H9 (cell line): ENCODE measurements at regions not wholly inside any gene's neighbourhood (a gene's known extent, or its start where the extent isn't known, plus 50 kb on each side); places are given as distances from the start of the nearest gene placed in this dataset.

ENCODE experiments used
- DNase-seq: peaks from one replicate; pipeline ENCODE4 v3.0.0-alpha.2; 2017
- H2AFZ ChIP-seq: one replicate; pipeline ENCODE4 v1.6.1; 2013; ENCODE audit warnings: mild to moderate bottlenecking, low read length, control low read depth, moderate library complexity
- H2AK5ac ChIP-seq: 2 replicates; pipeline ENCODE4 v1.6.1; 2013; ENCODE audit warnings: low read length, control low read depth, mixed read lengths; ENCODE audit not compliant: insufficient read length
- H2BK120ac ChIP-seq: one replicate; pipeline ENCODE4 v1.6.1; 2013; ENCODE audit warnings: low read depth, mild to moderate bottlenecking, low read length, control low read depth, inconsistent platforms; ENCODE audit not compliant: poor library complexity, severe bottlenecking
- H2BK12ac ChIP-seq: 2 replicates; pipeline ENCODE4 v1.6.1; 2013; ENCODE audit warnings: low read length, control low read depth, mixed read lengths, low read depth; ENCODE audit not compliant: insufficient read length
- H2BK15ac ChIP-seq: 2 replicates; pipeline ENCODE4 v1.6.1; 2013; ENCODE audit warnings: low read depth, low read length, control low read depth
- H2BK20ac ChIP-seq: one replicate; pipeline ENCODE4 v1.6.1; 2013; ENCODE audit warnings: low read depth, mild to moderate bottlenecking, low read length, control low read depth, inconsistent platforms; ENCODE audit not compliant: poor library complexity, severe bottlenecking
- H2BK5ac ChIP-seq: 2 replicates; pipeline ENCODE4 v1.6.1; 2013; ENCODE audit warnings: low read length, control low read depth, mixed read lengths; ENCODE audit not compliant: insufficient read length
- H3K14ac ChIP-seq: 2 replicates; pipeline ENCODE4 v1.6.1; 2013; ENCODE audit warnings: low read length, control low read depth; ENCODE audit not compliant: insufficient read depth
- H3K18ac ChIP-seq: 2 replicates; pipeline ENCODE4 v1.6.1; 2013; ENCODE audit warnings: low read depth, mild to moderate bottlenecking, mixed read lengths, low read length, control low read depth; ENCODE audit not compliant: insufficient read length
- H3K23ac ChIP-seq: 2 replicates; pipeline ENCODE4 v1.6.1; 2013; ENCODE audit warnings: low read length, control low read depth, mixed read lengths, low read depth; ENCODE audit not compliant: insufficient read length
- H3K23me2 ChIP-seq: 2 replicates; pipeline ENCODE4 v1.6.1; 2013; ENCODE audit warnings: low read depth, mild to moderate bottlenecking, mixed read lengths, low read length, control low read depth; ENCODE audit not compliant: insufficient read length, poor library complexity, severe bottlenecking
- H3K27ac ChIP-seq: 2 replicates; pipeline ENCODE4 v1.5.1; 2013; ENCODE audit warnings: low read length, control low read depth, mixed read lengths, low read depth; ENCODE audit not compliant: insufficient read length
- H3K27me3 ChIP-seq: 2 replicates; pipeline ENCODE4 v1.6.1; 2013; ENCODE audit warnings: low read length, control low read depth, inconsistent platforms; ENCODE audit not compliant: insufficient read depth
- H3K4ac ChIP-seq: 2 replicates; pipeline ENCODE4 v1.6.1; 2013; ENCODE audit warnings: low read depth, mild to moderate bottlenecking, control low read depth, inconsistent platforms, low read length, moderate library complexity
- H3K4me1 ChIP-seq: 2 replicates; pipeline ENCODE4 v1.6.1; 2013; ENCODE audit warnings: low read length, control low read depth, inconsistent platforms; ENCODE audit not compliant: insufficient read depth
- H3K4me2 ChIP-seq: 2 replicates; pipeline ENCODE4 v1.6.1; 2013; ENCODE audit warnings: low read length, control low read depth, mixed read lengths; ENCODE audit not compliant: insufficient read length, insufficient read depth
- H3K56ac ChIP-seq: 2 replicates; pipeline ENCODE4 v1.6.1; 2013; ENCODE audit warnings: low read depth, mild to moderate bottlenecking, mixed read lengths, low read length, control low read depth; ENCODE audit not compliant: insufficient read length
- H3K79me1 ChIP-seq: 2 replicates; pipeline ENCODE4 v1.6.1; 2013; ENCODE audit warnings: low read depth, mild to moderate bottlenecking, moderate library complexity, low read length, control low read depth, inconsistent platforms; ENCODE audit not compliant: insufficient read depth, poor library complexity, severe bottlenecking
- H3K79me2 ChIP-seq: 2 replicates; pipeline ENCODE4 v1.6.1; 2013; ENCODE audit warnings: low read length, control low read depth, inconsistent platforms; ENCODE audit not compliant: insufficient read depth
- H3K9ac ChIP-seq: 2 replicates; pipeline ENCODE4 v1.6.1; 2013; ENCODE audit warnings: low read length, control low read depth, mixed read lengths; ENCODE audit not compliant: insufficient read length; ENCODE audit errors: extremely low read depth
- H3K9me3 ChIP-seq: one replicate; pipeline ENCODE4 v1.6.1; 2013; ENCODE audit warnings: low read depth, low read length, inconsistent platforms; ENCODE audit not compliant: control insufficient read depth
- H3T11ph ChIP-seq: one replicate; pipeline ENCODE4 v1.6.1; 2013; ENCODE audit warnings: mild to moderate bottlenecking, low read length, control low read depth, inconsistent platforms
- H4K20me1 ChIP-seq: one replicate; pipeline ENCODE4 v1.6.1; 2013; ENCODE audit not compliant: control insufficient read depth, insufficient read length, insufficient read depth
- H4K5ac ChIP-seq: 2 replicates; pipeline ENCODE4 v1.6.1; 2013; ENCODE audit warnings: low read depth, mild to moderate bottlenecking, mixed read lengths, low read length, control low read depth; ENCODE audit not compliant: insufficient read length
- H4K8ac ChIP-seq: replicated peaks from 2 replicates; pipeline ENCODE4 v1.6.1; 2013; ENCODE audit warnings: low read length, control low read depth, mixed read lengths, low read depth; ENCODE audit not compliant: insufficient read length
- H4K91ac ChIP-seq: 2 replicates; pipeline ENCODE4 v1.6.1; 2013; ENCODE audit warnings: low read depth, mild to moderate bottlenecking, moderate library complexity, mixed read lengths, low read length, control low read depth; ENCODE audit not compliant: insufficient read length
- H3K27ac Mint-ChIP-seq, 3 experiments: 2 replicates in 2 of 3; 3 replicates in 1 of 3; pipeline ENCODE4 v1.8.0; 2020 to 2021; ENCODE audit warnings: mixed read lengths in 3 of 3, mild to moderate bottlenecking in 1 of 3, moderate library complexity in 1 of 3
- H3K27me3 Mint-ChIP-seq: 2 replicates; pipeline ENCODE4 v1.8.0; 2021; ENCODE audit warnings: low read depth, mild to moderate bottlenecking, moderate library complexity, mixed read lengths
- H3K36me3 Mint-ChIP-seq, 3 experiments: 2 replicates in 2 of 3; 3 replicates in 1 of 3; pipeline ENCODE4 v1.8.0; 2020 to 2021; ENCODE audit warnings: low read depth in 3 of 3, mixed read lengths in 3 of 3; ENCODE audit not compliant: insufficient read depth in 1 of 3
- H3K4me1 Mint-ChIP-seq, 2 experiments: 2 replicates each; pipeline ENCODE4 v1.8.0; 2020; ENCODE audit warnings: mixed read lengths in 2 of 2
- H3K4me3 Mint-ChIP-seq, 2 experiments: 2 replicates in 1 of 2; 3 replicates in 1 of 2; pipeline ENCODE4 v1.8.0; 2020 to 2021; ENCODE audit warnings: mild to moderate bottlenecking in 2 of 2, mixed read lengths in 2 of 2, moderate library complexity in 1 of 2
- H3K9me3 Mint-ChIP-seq, 2 experiments: 2 replicates in 1 of 2; 3 replicates in 1 of 2; pipeline ENCODE4 v1.8.0; 2020; ENCODE audit warnings: mild to moderate bottlenecking in 2 of 2, mixed read lengths in 2 of 2, moderate library complexity in 1 of 2
- CTCF ChIP-seq: fragments of 200-600 bp; sonication (generic); conservative IDR thresholded peaks from 3 replicates; pipeline ENCODE4 v1.8.0; 2021; ENCODE audit warnings: antibody characterized with exemption, mild to moderate bottlenecking
- WGBS: extraction: QIAGEN DNeasy Blood & Tissue Kit; methylation state at CpG from one replicate; pipeline ENCODE4 v1.1.7; 2013; ENCODE audit warnings: missing lambda C conversion rate, low lambda C conversion rate, mixed read lengths; ENCODE audit not compliant: insufficient read length; ENCODE audit errors: extremely low coverage; 5-methylcytosine and 5-hydroxymethylcytosine counted together

DNA sequence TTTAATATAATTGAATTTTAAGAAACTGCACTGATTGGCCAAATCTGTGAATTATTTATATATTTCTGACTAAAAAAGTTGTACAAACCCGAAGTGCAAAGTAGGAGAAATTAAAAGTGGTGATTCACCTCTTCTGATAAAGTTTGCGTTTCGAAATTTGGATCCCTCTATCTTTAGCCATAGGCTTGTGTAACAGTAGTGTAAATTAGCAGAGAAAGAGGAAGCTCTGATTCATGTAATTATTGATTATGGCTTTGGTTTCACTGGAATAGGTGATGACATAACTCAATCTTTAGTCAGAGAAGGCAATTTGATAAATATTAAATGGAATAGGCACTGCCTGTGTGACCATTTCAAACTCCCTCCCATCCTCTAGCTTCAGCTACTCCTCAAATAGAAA, 717.8 kb upstream of the PCDH7 start:
- Histone ChIP-seq H4K8ac (no peak overlapping the region), H2BK15ac (no peak overlapping the region), H3K56ac (no peak overlapping the region), H3K9ac (no peak overlapping the region), H3K4me1 (no peaks in the 10 kb centered on the region), H2BK12ac (no peak overlapping the region), H3K9me3 (no peaks in the 10 kb centered on the region), H3K23ac (no peak overlapping the region), H3K4me2 (no peak overlapping the region), H3K27ac (no peak overlapping the region), H4K5ac (no peak overlapping the region), H3K23me2 (no peaks in the 10 kb centered on the region), H4K20me1 (no peaks in the 10 kb centered on the region), H2BK120ac (no peak overlapping the region), H3K79me1 (no peaks in the 10 kb centered on the region), H3K79me2 (no peaks in the 10 kb centered on the region), H2AFZ (no peak overlapping the region), H3K4ac (no peak overlapping the region), H2BK20ac (no peak overlapping the region), H2BK5ac (no peak overlapping the region), H2AK5ac (no peak overlapping the region), H4K91ac (no peak overlapping the region), H3K27me3 (no peaks in the 10 kb centered on the region), H3T11ph (no peak overlapping the region), H3K14ac (no peak overlapping the region), H3K18ac (no peak overlapping the region)
- no peaks in the 10 kb centered on the region for H3K27me3 Mint-ChIP-seq
- no peaks in the 10 kb centered on the region for H3K36me3 Mint-ChIP-seq
- no peak for DNase-seq
- no peaks in the 10 kb centered on the region; a peak in 1 of 5 replicates for H3K9me3 Mint-ChIP-seq
- no peak for TF ChIP-seq CTCF
- H3K4me3 Mint-ChIP-seq = no peak overlapping the region
- no peaks in the 10 kb centered on the region for H3K4me1 Mint-ChIP-seq
- no peak overlapping the region for H3K27ac Mint-ChIP-seq
- no CpG with 5 or more reads among the region's 3 CpGs for WGBS
